A673 (cell line): ENCODE measurements at regions not wholly inside any gene's neighbourhood (a gene's known extent, or its start where the extent isn't known, plus 50 kb on each side); places are given as distances from the start of the nearest gene placed in this dataset.

Experiments used
- BruUV-seq: library from RNA; stranded (reverse); fragments of 400-500 nt; replicated peaks from 2 replicates; lab custom pipeline; 2021; lab: Mats Ljungman, UMichigan
- CTCF ChIA-PET: fragments of 300-600 bp; sonication (Branson Sonifier 250); formaldehyde crosslinking; loops from one replicate; lab custom pipeline; 2022; ENCODE audit warnings: antibody characterized with exemption; lab: Charles Lee
- POLR2A ChIA-PET: fragments of 300-600 bp; sonication (Branson Sonifier 250); formaldehyde crosslinking; loops from one replicate; lab custom pipeline; 2022; ENCODE audit warnings: antibody characterized with exemption; ENCODE audit not compliant: low non-redundant PET; lab: Charles Lee
- DNase-seq: peaks from one replicate; pipeline ENCODE4 v3.0.0-alpha.2; 2015; ENCODE audit warnings: low spot score
- H3K27ac ChIP-seq: fragments of 200-600 bp; sonication (generic); 2 replicates; pipeline ENCODE4 v1.5.1; 2016; ENCODE audit warnings: mixed run types, low read depth, mild to moderate bottlenecking, mixed read lengths, antibody characterized with exemption, low read length; ENCODE audit not compliant: poor library complexity, severe bottlenecking
- H3K27me3 ChIP-seq: fragments of 200-600 bp; sonication (generic); replicated peaks from 2 replicates; pipeline ENCODE4 v1.6.1; 2017; ENCODE audit warnings: mixed run types, low read depth, mild to moderate bottlenecking, mixed read lengths, antibody characterized with exemption, low read length; ENCODE audit not compliant: insufficient read depth, poor library complexity
- H3K36me3 ChIP-seq: fragments of 200-600 bp; sonication (generic); 2 replicates; pipeline ENCODE4 v1.6.1; 2016; ENCODE audit warnings: mixed run types, mild to moderate bottlenecking, mixed read lengths, antibody characterized with exemption, low read length; ENCODE audit not compliant: insufficient read depth, poor library complexity, severe bottlenecking
- H3K4me1 ChIP-seq: fragments of 200-600 bp; sonication (generic); 2 replicates; pipeline ENCODE4 v1.6.1; 2017; ENCODE audit warnings: mixed run types, mild to moderate bottlenecking, mixed read lengths, antibody characterized with exemption, low read length; ENCODE audit not compliant: insufficient read depth, poor library complexity, severe bottlenecking
- H3K4me3 ChIP-seq: fragments of 200-600 bp; sonication (generic); 2 replicates; pipeline ENCODE4 v1.5.1; 2016; ENCODE audit warnings: low read depth, mixed run types, mild to moderate bottlenecking, mixed read lengths, low read length; ENCODE audit not compliant: poor library complexity, severe bottlenecking
- H3K9me3 ChIP-seq: fragments of 200-600 bp; sonication (generic); 2 replicates; pipeline ENCODE4 v1.6.1; 2016; ENCODE audit warnings: mixed run types, low read depth, mild to moderate bottlenecking, mixed read lengths, antibody characterized with exemption, low read length; ENCODE audit not compliant: poor library complexity, severe bottlenecking
- CTCF ChIP-seq: fragments of 300-800, 200-600 bp; sonication (generic); conservative IDR thresholded peaks from 2 replicates; pipeline ENCODE4 v1.5.1; 2017; ENCODE audit warnings: low read depth, mild to moderate bottlenecking, antibody characterized with exemption, low read length, moderate library complexity, mixed read lengths
- EZH2 ChIP-seq: fragments of 200-600 bp; sonication (generic); IDR thresholded peaks from 2 replicates; pipeline ENCODE4 v1.6.1; 2017; ENCODE audit warnings: borderline replicate concordance, low read depth, mild to moderate bottlenecking, mixed read lengths, antibody characterized with exemption, low read length; ENCODE audit not compliant: poor library complexity, severe bottlenecking
- intact Hi-C: fragments of 100-400 bp; cut with micrococcal nuclease; formaldehyde crosslinking; loops from one replicate; pipeline ENCODE4 v1.10.0; 2022; ENCODE audit not compliant: unreplicated experiment

GRCh38 chr14:34227834-34228649 is 234.0 kb downstream of the SPTSSA start:
- peaks cover 6% of the 10 kb centered on the region for H3K27me3 ChIP-seq
- H3K4me3 ChIP-seq = no peak overlapping the region
- DNase-seq = peak; percentile 66
- no peaks in the 10 kb centered on the region for H3K36me3 ChIP-seq
- ChIA-PET CTCF (interaction anchor here (0.6 to 1.7 kb wide), 4 partner anchors 295 to 1120 kb away, joined by 3 to 6 read pairs (median 4); no protein-coding TSS in a partner anchor), POLR2A (no interaction called here)
- no peaks in the 10 kb centered on the region for H3K4me1 ChIP-seq
- no TSS peak for BruUV-seq
- H3K27ac ChIP-seq = no peak overlapping the region
- intact Hi-C loops = loop anchor here (2.0 kb wide), 1 partner anchor 379 kb away; no protein-coding TSS in a partner anchor
- H3K9me3 ChIP-seq = no peaks in the 10 kb centered on the region
- TF ChIP-seq CTCF (peak; percentile 84), EZH2 (no peak)

GRCh38 chr14:34224221-34224620 is 237.8 kb downstream of the SPTSSA start:
- Histone ChIP-seq H3K27me3 (peaks cover 15% of the 10 kb centered on the region), H3K9me3 (no peaks in the 10 kb centered on the region), H3K36me3 (no peaks in the 10 kb centered on the region), H3K4me1 (no peaks in the 10 kb centered on the region), H3K27ac (no peak overlapping the region), H3K4me3 (no peak overlapping the region)
- ChIA-PET CTCF (no interaction called here), POLR2A (no interaction called here)
- no TSS peak for BruUV-seq
- TF ChIP-seq CTCF (no peak), EZH2 (no peak)
- DNase-seq = no peak
- intact Hi-C loops = no loop called here

GRCh38 chr14:34223373-34224148 is 238.5 kb downstream of the SPTSSA start:
- TF ChIP-seq CTCF = no peak
- no peak for TF ChIP-seq EZH2
- Histone ChIP-seq H3K4me1 (no peaks in the 10 kb centered on the region), H3K4me3 (no peak overlapping the region), H3K27me3 (peaks cover 15% of the 10 kb centered on the region), H3K36me3 (no peaks in the 10 kb centered on the region), H3K27ac (no peak overlapping the region), H3K9me3 (no peaks in the 10 kb centered on the region)
- ChIA-PET POLR2A (no interaction called here), CTCF (no interaction called here)
- intact Hi-C loops = no loop called here
- DNase-seq = no peak
- BruUV-seq = no TSS peak
